Suppressor macrophage (primary cell): ENCODE measurements at regions not wholly inside any gene's neighbourhood (a gene's known extent, or its start where the extent isn't known, plus 50 kb on each side); places are given as distances from the start of the nearest gene placed in this dataset.

Experiments used
- DNase-seq, 4 experiments: peaks; one replicate each; pipeline ENCODE4 v3.0.0-alpha.2; 2020 to 2022

- DNase-seq, result no peak
Observed at GRCh38 chr1:219773110-219773509, 155.2 kb downstream of the SLC30A10 start.

- DNase-seq, result no peak
Observed at GRCh38 chr1:219772265-219773036, 155.9 kb downstream of the SLC30A10 start.

- DNase-seq, result no peak
Observed at GRCh38 chr1:219771080-219771479, 157.3 kb downstream of the SLC30A10 start.

GRCh38 chr1:219763321-219763720 is 150.4 kb upstream of the ZC3H11B start:
- no peak for DNase-seq

GRCh38 chr1:219761208-219761860 is 148.4 kb upstream of the ZC3H11B start:
- DNase-seq, result no peak

- no peak for DNase-seq
Observed at GRCh38 chr1:219759095-219759494, 146.2 kb upstream of the ZC3H11B start.

GRCh38 chr1:219757890-219758289 is 145.0 kb upstream of the ZC3H11B start:
- DNase-seq, result no peak

- DNase-seq, result no peak
Observed at GRCh38 chr1:219755234-219755633, 142.3 kb upstream of the ZC3H11B start.

GRCh38 chr1:219754767-219755166 is 141.9 kb upstream of the ZC3H11B start:
- DNase-seq, result no peak

- no peak for DNase-seq
Observed at GRCh38 chr1:219753914-219754313, 141.0 kb upstream of the ZC3H11B start.

GRCh38 chr1:219752645-219753044 is 139.7 kb upstream of the ZC3H11B start:
- no peak for DNase-seq

GRCh38 chr1:219751870-219752507 is 139.1 kb upstream of the ZC3H11B start:
- DNase-seq, result no peak

- DNase-seq, result no peak
Observed at GRCh38 chr1:219749370-219749769, 136.5 kb upstream of the ZC3H11B start.

GRCh38 chr1:219746141-219746540 is 133.2 kb upstream of the ZC3H11B start:
- DNase-seq, result no peak

- DNase-seq, result no peak
Observed at GRCh38 chr1:219744652-219745469, 132.0 kb upstream of the ZC3H11B start.

GRCh38 chr1:219741011-219741970 is 128.4 kb upstream of the ZC3H11B start:
- DNase-seq, result no peak

- no peak for DNase-seq
Observed at GRCh38 chr1:219733511-219734174, 120.7 kb upstream of the ZC3H11B start.

GRCh38 chr1:219732814-219733491 is 120.0 kb upstream of the ZC3H11B start:
- no peak for DNase-seq

GRCh38 chr1:219731771-219732170 is 118.9 kb upstream of the ZC3H11B start:
- DNase-seq, result no peak

GRCh38 chr1:219726480-219727272 is 113.8 kb upstream of the ZC3H11B start:
- DNase-seq, result no peak
